GM23338 (cell line): ENCODE measurements at regions not wholly inside any gene's neighbourhood (a gene's known extent, or its start where the extent isn't known, plus 50 kb on each side); places are given as distances from the start of the nearest gene placed in this dataset.
"Not testable (repeated sequence)": the region's sequence is repeated elsewhere in the genome, so short reads cannot be mapped to it uniquely, and the experiment has no call there.

Experiments used
- ATAC-seq: fragments of 200-7000 bp; cut with Tn5 transposase; 3 replicates; pipeline ENCODE4 v1.9.1; 2020
- DNase-seq: peaks from one replicate; pipeline ENCODE4 v3.0.0-alpha.2; 2015; ENCODE audit warnings: low spot score
- H2AFZ ChIP-seq: fragments of 200-600 bp; sonication (generic); 2 replicates; pipeline ENCODE4 v1.8.0; 2016; ENCODE audit warnings: antibody characterized with exemption, mild to moderate bottlenecking, moderate library complexity
- H3F3A ChIP-seq: fragments of 200-600 bp; sonication (generic); replicated peaks from 2 replicates; pipeline ENCODE4 v1.8.0; 2017; ENCODE audit warnings: antibody characterized with exemption, mixed run types, low read depth
- H3K27ac ChIP-seq: fragments of 200-600 bp; sonication (generic); 2 replicates; pipeline ENCODE4 v1.6.1; 2016; ENCODE audit warnings: low read depth
- H3K27me3 ChIP-seq: fragments of 200-600 bp; sonication (generic); 2 replicates; pipeline ENCODE4 v1.8.0; 2016; ENCODE audit warnings: mild to moderate bottlenecking, mixed run types, moderate library complexity; ENCODE audit not compliant: insufficient read depth
- H3K36me3 ChIP-seq: fragments of 200-600 bp; sonication (generic); 2 replicates; pipeline ENCODE4 v1.8.0; 2016; ENCODE audit warnings: mild to moderate bottlenecking; ENCODE audit not compliant: insufficient read depth
- H3K4me1 ChIP-seq: fragments of 200-600 bp; sonication (generic); 2 replicates; pipeline ENCODE4 v1.8.0; 2016; ENCODE audit warnings: mild to moderate bottlenecking, moderate library complexity; ENCODE audit not compliant: insufficient read depth
- H3K4me2 ChIP-seq: fragments of 200-600 bp; sonication (generic); 2 replicates; pipeline ENCODE4 v1.7.1; 2017; ENCODE audit warnings: mixed run types
- H3K4me3 ChIP-seq: fragments of 200-600 bp; sonication (generic); 2 replicates; pipeline ENCODE4 v1.6.1; 2016; ENCODE audit warnings: mixed run types
- H3K79me2 ChIP-seq: fragments of 200-600 bp; sonication (generic); replicated peaks from 2 replicates; pipeline ENCODE4 v1.8.0; 2017; ENCODE audit warnings: mild to moderate bottlenecking; ENCODE audit not compliant: insufficient read depth
- H3K9me2 ChIP-seq: fragments of 200-600 bp; sonication (generic); 2 replicates; pipeline ENCODE4 v1.8.0; 2017; ENCODE audit not compliant: insufficient read depth
- H4K20me1 ChIP-seq: fragments of 200-600 bp; sonication (generic); replicated peaks from 2 replicates; pipeline ENCODE4 v1.8.0; 2017; ENCODE audit warnings: mild to moderate bottlenecking; ENCODE audit not compliant: insufficient read depth
- H3K27ac Mint-ChIP-seq: 2 replicates; pipeline ENCODE4 v1.8.0; 2020; ENCODE audit warnings: inconsistent platforms, mild to moderate bottlenecking, moderate library complexity, mixed read lengths
- H3K27me3 Mint-ChIP-seq: 3 replicates; pipeline ENCODE4 v1.8.0; 2022; ENCODE audit warnings: low read depth, mild to moderate bottlenecking, moderate library complexity, mixed read lengths, inconsistent platforms; ENCODE audit not compliant: insufficient read depth, poor library complexity
- H3K36me3 Mint-ChIP-seq: 3 replicates; pipeline ENCODE4 v1.8.0; 2021; ENCODE audit warnings: low read depth, mild to moderate bottlenecking, inconsistent platforms, moderate library complexity, mixed read lengths
- H3K4me1 Mint-ChIP-seq: 3 replicates; pipeline ENCODE4 v1.8.0; 2020; ENCODE audit warnings: mild to moderate bottlenecking, inconsistent platforms, mixed read lengths
- H3K4me3 Mint-ChIP-seq: 3 replicates; pipeline ENCODE4 v1.8.0; 2021; ENCODE audit warnings: moderate library complexity, mild to moderate bottlenecking, inconsistent platforms, mixed read lengths
- H3K9me3 Mint-ChIP-seq: 3 replicates; pipeline ENCODE4 v1.8.0; 2020; ENCODE audit warnings: moderate library complexity, mild to moderate bottlenecking, inconsistent platforms, mixed read lengths
- CTCF ChIP-seq, 2 experiments: fragments of 200-600 bp in 1 of 2; sonication (generic) in 1 of 2; conservative IDR thresholded peaks; 2 replicates each; pipeline versions ENCODE4 v1.5.1 to v1.6.1; 2016 to 2017; ENCODE audit warnings: antibody characterized with exemption in 2 of 2, low read depth in 2 of 2, mild to moderate bottlenecking in 2 of 2, moderate library complexity in 1 of 2

- Mint-ChIP-seq H3K27ac (peak overlapping the region; percentile 43; the same call in 1 of the 2 replicates), H3K9me3 (peaks cover 62% of the 10 kb centered on the region), H3K36me3 (peaks cover 52% of the 10 kb centered on the region), H3K27me3 (peaks cover 10% of the 10 kb centered on the region)
- H4K20me1 ChIP-seq, DNase-seq, H3K9me2 ChIP-seq, H3K27ac ChIP-seq, H3F3A ChIP-seq, H3K4me1 Mint-ChIP-seq, H3K4me3 ChIP-seq, ATAC-seq, H3K27me3 ChIP-seq, H3K4me1 ChIP-seq, H3K4me2 ChIP-seq, H3K4me3 Mint-ChIP-seq, H2AFZ ChIP-seq, H3K79me2 ChIP-seq, H3K36me3 ChIP-seq: not testable (repeated sequence)
Measured at GRCh38 chr7:6962871-6963270, 136.8 kb upstream of the CCZ1B start.

- not testable (repeated sequence) for H3K27ac Mint-ChIP-seq, H3K79me2 ChIP-seq, H3K9me2 ChIP-seq, H3K4me1 Mint-ChIP-seq, H3K36me3 ChIP-seq, ATAC-seq, H3K4me3 Mint-ChIP-seq, H4K20me1 ChIP-seq, H3K4me2 ChIP-seq, H3K27me3 ChIP-seq, H3K27ac ChIP-seq, H3F3A ChIP-seq, H2AFZ ChIP-seq, H3K4me1 ChIP-seq, H3K4me3 ChIP-seq
- Mint-ChIP-seq H3K9me3 (peaks cover 42% of the 10 kb centered on the region), H3K36me3 (peaks cover 39% of the 10 kb centered on the region), H3K27me3 (peaks cover 10% of the 10 kb centered on the region)
- peak; percentile 64 for DNase-seq
- peak; percentile 64 to 69 for TF ChIP-seq CTCF (conservative IDR thresholded peaks at IDR 0.05; ENCODE audit: low read depth in 2 of 2)
Measured at GRCh38 chr7:6965051-6965450, 139.0 kb upstream of the CCZ1B start.

GRCh38 chr7:6970180-6970579 is 144.1 kb upstream of the CCZ1B start:
- H3K36me3 ChIP-seq, ATAC-seq, H4K20me1 ChIP-seq, DNase-seq, H3K27ac ChIP-seq, H3K4me2 ChIP-seq, H3K27me3 ChIP-seq, H3K36me3 Mint-ChIP-seq, H3K27ac Mint-ChIP-seq, H3K9me2 ChIP-seq, H3K4me1 Mint-ChIP-seq, H3K4me3 Mint-ChIP-seq, H3K79me2 ChIP-seq, H3F3A ChIP-seq, H3K4me1 ChIP-seq, H3K27me3 Mint-ChIP-seq, H3K4me3 ChIP-seq, H2AFZ ChIP-seq: not testable (repeated sequence)
- H3K9me3 Mint-ChIP-seq, result peaks cover 28% of the 10 kb centered on the region

- H2AFZ ChIP-seq, H3K4me1 Mint-ChIP-seq, DNase-seq, H3K4me3 Mint-ChIP-seq, H3K79me2 ChIP-seq, H3K27ac Mint-ChIP-seq, H3K36me3 ChIP-seq, H3K4me2 ChIP-seq, H3K27me3 ChIP-seq, H3K4me1 ChIP-seq, H3K27me3 Mint-ChIP-seq, ATAC-seq, H3F3A ChIP-seq, H3K4me3 ChIP-seq, H3K27ac ChIP-seq, H4K20me1 ChIP-seq, H3K9me2 ChIP-seq: not testable (repeated sequence)
- Mint-ChIP-seq H3K9me3 (peaks cover 67% of the 10 kb centered on the region), H3K36me3 (peaks cover 31% of the 10 kb centered on the region)
Measured at GRCh38 chr7:6974876-6975275, 148.8 kb upstream of the CCZ1B start.

GRCh38 chr7:6975346-6975745 is 149.3 kb upstream of the CCZ1B start:
- not testable (repeated sequence) for H3K4me1 ChIP-seq, H3K4me3 ChIP-seq, H3K4me3 Mint-ChIP-seq, H4K20me1 ChIP-seq, H3K79me2 ChIP-seq, H3K4me2 ChIP-seq, DNase-seq, H3K4me1 Mint-ChIP-seq, H3K36me3 ChIP-seq, H3K9me2 ChIP-seq, H3K27me3 ChIP-seq, ATAC-seq, H2AFZ ChIP-seq, H3K27ac ChIP-seq, H3F3A ChIP-seq, H3K27me3 Mint-ChIP-seq, H3K27ac Mint-ChIP-seq
- Mint-ChIP-seq H3K9me3 (peaks cover 70% of the 10 kb centered on the region), H3K36me3 (peaks cover 31% of the 10 kb centered on the region)

- not testable (repeated sequence) for H3K4me2 ChIP-seq, H3K27ac Mint-ChIP-seq, ATAC-seq, H3K4me3 ChIP-seq, H2AFZ ChIP-seq, H3K9me2 ChIP-seq, H3K79me2 ChIP-seq, H3K27ac ChIP-seq, H3K4me3 Mint-ChIP-seq, H3K36me3 ChIP-seq, H4K20me1 ChIP-seq, H3F3A ChIP-seq, H3K4me1 Mint-ChIP-seq, H3K4me1 ChIP-seq, H3K27me3 ChIP-seq, H3K27me3 Mint-ChIP-seq, DNase-seq
- peaks cover 31% of the 10 kb centered on the region for H3K36me3 Mint-ChIP-seq
- H3K9me3 Mint-ChIP-seq, result peaks cover 55% of the 10 kb centered on the region
Measured at GRCh38 chr7:6977368-6977767, 151.3 kb upstream of the CCZ1B start.
